Activated CD8-positive, alpha-beta T cell treated with anti-CD3 and anti-CD28 coated beads, Interleukin-2, amount 10 ng/mL, durations not matched to agents 7 days and 5 days (primary cell): ENCODE measurements at regions not wholly inside any gene's neighbourhood (a gene's known extent, or its start where the extent isn't known, plus 50 kb on each side); places are given as distances from the start of the nearest gene placed in this dataset.

ENCODE experiments used
- ATAC-seq: fragments of 150-1000 bp; cut with Tn5 transposase; one replicate; pipeline ENCODE4 v1.10.0; 2021; ENCODE audit warnings: moderate library complexity
- CTCF ChIA-PET: fragments of 350-600 bp; sonication (Branson Sonifier 250); formaldehyde crosslinking; loops from one replicate; lab custom pipeline; 2021; ENCODE audit warnings: antibody characterized with exemption; lab: Charles Lee
- POLR2A ChIA-PET: fragments of 350-600 bp; sonication (Branson Sonifier 250); formaldehyde crosslinking; loops from one replicate; lab custom pipeline; 2021; ENCODE audit warnings: antibody characterized with exemption; lab: Charles Lee
- DNase-seq: peaks from one replicate; pipeline ENCODE4 v3.0.0-alpha.2; 2020
- H3K27ac Mint-ChIP-seq: one replicate; pipeline ENCODE4 v1.8.0; 2021; ENCODE audit warnings: mild to moderate bottlenecking, mixed read lengths
- H3K27me3 Mint-ChIP-seq: one replicate; pipeline ENCODE4 v1.8.0; 2021; ENCODE audit warnings: low read depth, mixed read lengths
- H3K36me3 Mint-ChIP-seq: one replicate; pipeline ENCODE4 v1.8.0; 2021; ENCODE audit warnings: low read depth, mixed read lengths
- H3K4me1 Mint-ChIP-seq: one replicate; pipeline ENCODE4 v1.8.0; 2021; ENCODE audit warnings: low read depth, mixed read lengths
- H3K4me3 Mint-ChIP-seq: one replicate; pipeline ENCODE4 v1.8.0; 2021; ENCODE audit warnings: mild to moderate bottlenecking, mixed read lengths
- H3K9me3 Mint-ChIP-seq: one replicate; pipeline ENCODE4 v1.8.0; 2022; ENCODE audit warnings: mixed read lengths; ENCODE audit not compliant: insufficient read depth

- DNase-seq (no peak), ATAC-seq (no peak)
- H3K4me1 Mint-ChIP-seq: no peaks in the 10 kb centered on the region
- POLR2A ChIA-PET: no interaction called here
- H3K27me3 Mint-ChIP-seq: no peaks in the 10 kb centered on the region
- H3K27ac Mint-ChIP-seq: no peak overlapping the region
- H3K9me3 Mint-ChIP-seq: no peaks in the 10 kb centered on the region
- H3K4me3 Mint-ChIP-seq: no peak overlapping the region
- CTCF ChIA-PET: no interaction called here
- no peaks in the 10 kb centered on the region for H3K36me3 Mint-ChIP-seq
Measured at GRCh38 chr6:133097208-133097607, 143.9 kb upstream of the EYA4 start.

GRCh38 chr6:133099573-133099972 is 141.6 kb upstream of the EYA4 start:
- Mint-ChIP-seq H3K27ac (no peak overlapping the region), H3K9me3 (no peaks in the 10 kb centered on the region), H3K4me3 (no peak overlapping the region), H3K36me3 (no peaks in the 10 kb centered on the region), H3K4me1 (no peaks in the 10 kb centered on the region), H3K27me3 (no peaks in the 10 kb centered on the region)
- no peak for DNase-seq
- no peak for ATAC-seq
- ChIA-PET CTCF (no interaction called here), POLR2A (no interaction called here)

- CTCF ChIA-PET: no interaction called here
- Mint-ChIP-seq H3K4me3 (no peak overlapping the region), H3K9me3 (no peaks in the 10 kb centered on the region), H3K4me1 (no peaks in the 10 kb centered on the region), H3K36me3 (no peaks in the 10 kb centered on the region), H3K27me3 (no peaks in the 10 kb centered on the region), H3K27ac (no peak overlapping the region)
- DNase-seq: no peak
- POLR2A ChIA-PET: no interaction called here
- ATAC-seq: no peak
Measured at GRCh38 chr6:133100865-133101264, 140.3 kb upstream of the EYA4 start.

GRCh38 chr6:133101790-133102189 is 139.4 kb upstream of the EYA4 start:
- no peak for ATAC-seq
- Mint-ChIP-seq H3K27ac (no peak overlapping the region), H3K9me3 (no peaks in the 10 kb centered on the region), H3K4me1 (no peaks in the 10 kb centered on the region), H3K4me3 (no peak overlapping the region), H3K27me3 (no peaks in the 10 kb centered on the region), H3K36me3 (no peaks in the 10 kb centered on the region)
- DNase-seq: no peak
- CTCF ChIA-PET: no interaction called here
- POLR2A ChIA-PET: no interaction called here

- no peaks in the 10 kb centered on the region for H3K36me3 Mint-ChIP-seq
- ChIA-PET POLR2A (no interaction called here), CTCF (no interaction called here)
- H3K4me1 Mint-ChIP-seq: no peaks in the 10 kb centered on the region
- no peaks in the 10 kb centered on the region for H3K27me3 Mint-ChIP-seq
- H3K9me3 Mint-ChIP-seq: no peaks in the 10 kb centered on the region
- H3K27ac Mint-ChIP-seq: no peak overlapping the region
- ATAC-seq: no peak
- no peak for DNase-seq
- no peak overlapping the region for H3K4me3 Mint-ChIP-seq
Measured at GRCh38 chr6:133106934-133107333, 134.2 kb upstream of the EYA4 start.

- ATAC-seq (no peak), DNase-seq (no peak)
- H3K27ac Mint-ChIP-seq: no peak overlapping the region
- no peaks in the 10 kb centered on the region for H3K27me3 Mint-ChIP-seq
- no peak overlapping the region for H3K4me3 Mint-ChIP-seq
- H3K36me3 Mint-ChIP-seq: no peaks in the 10 kb centered on the region
- H3K4me1 Mint-ChIP-seq: no peaks in the 10 kb centered on the region
- POLR2A ChIA-PET: no interaction called here
- no peaks in the 10 kb centered on the region for H3K9me3 Mint-ChIP-seq
- CTCF ChIA-PET: no interaction called here
Measured at GRCh38 chr6:133108419-133108818, 132.7 kb upstream of the EYA4 start.

GRCh38 chr6:133114973-133115372 is 126.2 kb upstream of the EYA4 start:
- H3K4me1 Mint-ChIP-seq: no peaks in the 10 kb centered on the region
- no peaks in the 10 kb centered on the region for H3K36me3 Mint-ChIP-seq
- H3K27me3 Mint-ChIP-seq: no peaks in the 10 kb centered on the region
- H3K4me3 Mint-ChIP-seq: no peak overlapping the region
- CTCF ChIA-PET: no interaction called here
- H3K9me3 Mint-ChIP-seq: peaks cover 5% of the 10 kb centered on the region
- H3K27ac Mint-ChIP-seq: no peak overlapping the region
- no peak for ATAC-seq
- DNase-seq: no peak
- POLR2A ChIA-PET: no interaction called here

- no peak for DNase-seq
- no peak overlapping the region for H3K27ac Mint-ChIP-seq
- H3K4me1 Mint-ChIP-seq: no peaks in the 10 kb centered on the region
- peaks cover 5% of the 10 kb centered on the region for H3K9me3 Mint-ChIP-seq
- CTCF ChIA-PET: no interaction called here
- POLR2A ChIA-PET: no interaction called here
- no peak overlapping the region for H3K4me3 Mint-ChIP-seq
- H3K36me3 Mint-ChIP-seq: no peaks in the 10 kb centered on the region
- ATAC-seq: no peak
- no peaks in the 10 kb centered on the region for H3K27me3 Mint-ChIP-seq
Measured at GRCh38 chr6:133115946-133116345, 125.2 kb upstream of the EYA4 start.

- DNase-seq (no peak), ATAC-seq (no peak)
- Mint-ChIP-seq H3K9me3 (no peaks in the 10 kb centered on the region), H3K36me3 (no peaks in the 10 kb centered on the region), H3K4me3 (no peak overlapping the region), H3K4me1 (no peaks in the 10 kb centered on the region), H3K27me3 (no peaks in the 10 kb centered on the region), H3K27ac (no peak overlapping the region)
- POLR2A ChIA-PET: no interaction called here
- CTCF ChIA-PET: no interaction called here
Measured at GRCh38 chr6:133128191-133128590, 113.0 kb upstream of the EYA4 start.

- CTCF ChIA-PET: no interaction called here
- no peaks in the 10 kb centered on the region for H3K36me3 Mint-ChIP-seq
- DNase-seq (no peak), ATAC-seq (no peak)
- H3K9me3 Mint-ChIP-seq: no peaks in the 10 kb centered on the region
- H3K27ac Mint-ChIP-seq: no peak overlapping the region
- POLR2A ChIA-PET: no interaction called here
- no peaks in the 10 kb centered on the region for H3K27me3 Mint-ChIP-seq
- no peaks in the 10 kb centered on the region for H3K4me1 Mint-ChIP-seq
- H3K4me3 Mint-ChIP-seq: no peak overlapping the region
Measured at GRCh38 chr6:133129556-133129955, 111.6 kb upstream of the EYA4 start.

GRCh38 chr6:133130863-133131262 is 110.3 kb upstream of the EYA4 start:
- no peak for ATAC-seq
- ChIA-PET POLR2A (no interaction called here), CTCF (no interaction called here)
- no peaks in the 10 kb centered on the region for H3K4me1 Mint-ChIP-seq
- no peaks in the 10 kb centered on the region for H3K36me3 Mint-ChIP-seq
- no peaks in the 10 kb centered on the region for H3K9me3 Mint-ChIP-seq
- no peaks in the 10 kb centered on the region for H3K27me3 Mint-ChIP-seq
- no peak for DNase-seq
- H3K4me3 Mint-ChIP-seq: no peak overlapping the region
- H3K27ac Mint-ChIP-seq: no peak overlapping the region

- ChIA-PET CTCF (no interaction called here), POLR2A (no interaction called here)
- Mint-ChIP-seq H3K4me3 (no peak overlapping the region), H3K9me3 (no peaks in the 10 kb centered on the region), H3K27ac (no peak overlapping the region), H3K4me1 (no peaks in the 10 kb centered on the region), H3K27me3 (no peaks in the 10 kb centered on the region), H3K36me3 (no peaks in the 10 kb centered on the region)
- no peak for DNase-seq
- ATAC-seq: no peak
Measured at GRCh38 chr6:133131621-133132465, 109.3 kb upstream of the EYA4 start.

GRCh38 chr6:133132466-133132971 is 108.6 kb upstream of the EYA4 start:
- no peaks in the 10 kb centered on the region for H3K27me3 Mint-ChIP-seq
- no peaks in the 10 kb centered on the region for H3K36me3 Mint-ChIP-seq
- H3K27ac Mint-ChIP-seq: no peak overlapping the region
- H3K4me3 Mint-ChIP-seq: no peak overlapping the region
- no peaks in the 10 kb centered on the region for H3K9me3 Mint-ChIP-seq
- DNase-seq: no peak
- ATAC-seq: no peak
- ChIA-PET CTCF (no interaction called here), POLR2A (no interaction called here)
- H3K4me1 Mint-ChIP-seq: no peaks in the 10 kb centered on the region
